IMR-90 (cell line): ENCODE measurements at regions not wholly inside any gene's neighbourhood (a gene's known extent, or its start where the extent isn't known, plus 50 kb on each side); places are given as distances from the start of the nearest gene placed in this dataset.

ENCODE experiments used
- ATAC-seq: fragments of 200-7000 bp; cut with Tn5 transposase; 2 replicates; pipeline ENCODE4 v1.9.1; 2020; ENCODE audit warnings: low read depth, mild to moderate bottlenecking, moderate library complexity
- BruUV-seq: library from RNA; stranded (reverse); fragments of 400-500 nt; replicated peaks from 2 replicates; lab custom pipeline; 2021; lab: Mats Ljungman, UMichigan
- CTCF ChIA-PET: fragments of 300-600 bp; formaldehyde crosslinking; extraction: SDS; loops from one replicate; lab custom pipeline; 2021; ENCODE audit warnings: antibody characterized with exemption; lab: Yijun Ruan, JAX
- POLR2A ChIA-PET: fragments of 300-600 bp; sonication (Branson Sonifier 250); formaldehyde crosslinking; loops from one replicate; lab custom pipeline; 2022; ENCODE audit warnings: antibody characterized with exemption; ENCODE audit not compliant: unreplicated experiment; lab: Charles Lee
- DNase-seq: peaks from one replicate; pipeline ENCODE4 v3.0.0; 2013
- H2AFZ ChIP-seq: replicated peaks from 2 replicates; pipeline ENCODE3; 2013; ENCODE audit warnings: low read length, mild to moderate bottlenecking; ENCODE audit not compliant: poor library complexity
- H2AK5ac ChIP-seq: 2 replicates; pipeline ENCODE4 v1.6.1; 2013; ENCODE audit warnings: low read depth, low read length, inconsistent platforms
- H2AK9ac ChIP-seq: replicated peaks from 2 replicates; pipeline ENCODE3; 2013; ENCODE audit warnings: mild to moderate bottlenecking, low read depth, low read length, moderate library complexity; ENCODE audit not compliant: poor library complexity
- H2BK120ac ChIP-seq: 2 replicates; pipeline ENCODE4 v1.6.1; 2013; ENCODE audit warnings: low read depth, low read length, inconsistent platforms
- H2BK15ac ChIP-seq: 3 replicates; pipeline ENCODE4 v1.6.1; 2013; ENCODE audit warnings: low read depth, low read length, inconsistent platforms
- H2BK20ac ChIP-seq: 2 replicates; pipeline ENCODE4 v1.6.1; 2013; ENCODE audit warnings: low read depth, mild to moderate bottlenecking, inconsistent platforms, low read length, moderate library complexity
- H2BK5ac ChIP-seq: 2 replicates; pipeline ENCODE4 v1.6.1; 2013; ENCODE audit warnings: mild to moderate bottlenecking, low read depth, low read length, inconsistent platforms; ENCODE audit not compliant: poor library complexity, severe bottlenecking
- H3K14ac ChIP-seq: replicated peaks from 2 replicates; pipeline ENCODE4 v1.6.1; 2013; ENCODE audit warnings: low read depth, low read length, inconsistent platforms
- H3K18ac ChIP-seq: 2 replicates; pipeline ENCODE4 v1.6.1; 2013; ENCODE audit warnings: low read depth, low read length, control low read depth
- H3K23ac ChIP-seq: 2 replicates; pipeline ENCODE4 v1.6.1; 2013; ENCODE audit warnings: low read depth, low read length, inconsistent platforms
- H3K27ac ChIP-seq: 2 replicates; pipeline ENCODE4 v1.5.1; 2013; ENCODE audit warnings: mild to moderate bottlenecking, control low read depth, low read length; ENCODE audit not compliant: insufficient read depth
- H3K27me3 ChIP-seq: 2 replicates; pipeline ENCODE4 v1.6.1; 2013; ENCODE audit warnings: low read length; ENCODE audit not compliant: control insufficient read depth, insufficient read depth
- H3K36me3 ChIP-seq: 2 replicates; pipeline ENCODE4 v1.6.1; 2013; ENCODE audit warnings: low read length, mixed read lengths; ENCODE audit not compliant: control insufficient read depth, insufficient read depth
- H3K4ac ChIP-seq: 2 replicates; pipeline ENCODE4 v1.6.1; 2013; ENCODE audit warnings: low read depth, low read length, inconsistent platforms
- H3K4me1 ChIP-seq: 2 replicates; pipeline ENCODE4 v1.6.1; 2013; ENCODE audit warnings: low read length, mixed read lengths; ENCODE audit not compliant: control insufficient read depth, insufficient read depth
- H3K4me2 ChIP-seq: 2 replicates; pipeline ENCODE4 v1.6.1; 2013; ENCODE audit warnings: low read depth, mild to moderate bottlenecking, control low read depth, low read length, moderate library complexity
- H3K4me3 ChIP-seq: 2 replicates; pipeline ENCODE4 v1.5.1; 2013; ENCODE audit warnings: low read depth, mild to moderate bottlenecking, control low read depth, low read length, moderate library complexity; ENCODE audit not compliant: insufficient read depth
- H3K56ac ChIP-seq: 2 replicates; pipeline ENCODE4 v1.6.1; 2013; ENCODE audit warnings: low read length, inconsistent platforms; ENCODE audit not compliant: insufficient read depth; ENCODE audit errors: extremely low read depth
- H3K79me1 ChIP-seq, 2 experiments: 2 replicates each; pipeline ENCODE4 v1.6.1; 2013; ENCODE audit warnings: low read length in 2 of 2, inconsistent platforms in 1 of 2, low read depth in 1 of 2
- H3K9ac ChIP-seq: 2 replicates; pipeline ENCODE4 v1.6.1; 2013; ENCODE audit warnings: low read depth, low read length, control low read depth
- H3K9me1 ChIP-seq: 2 replicates; pipeline ENCODE4 v1.6.1; 2013; ENCODE audit warnings: low read length, inconsistent platforms; ENCODE audit not compliant: insufficient read depth
- H3K9me3 ChIP-seq: 2 replicates; pipeline ENCODE4 v1.6.1; 2013; ENCODE audit warnings: low read length; ENCODE audit not compliant: control insufficient read depth, insufficient read depth
- H4K20me1 ChIP-seq: 2 replicates; pipeline ENCODE4 v1.6.1; 2013; ENCODE audit warnings: low read length, inconsistent platforms; ENCODE audit not compliant: insufficient read depth
- H4K5ac ChIP-seq: 2 replicates; pipeline ENCODE4 v1.6.1; 2013; ENCODE audit warnings: mild to moderate bottlenecking, low read depth, low read length, control low read depth
- H4K8ac ChIP-seq, 2 experiments: 2 replicates each; pipeline ENCODE4 v1.6.1; 2013; ENCODE audit warnings: low read depth in 2 of 2, low read length in 2 of 2, control low read depth in 1 of 2, inconsistent platforms in 1 of 2
- H4K91ac ChIP-seq: 2 replicates; pipeline ENCODE4 v1.6.1; 2013; ENCODE audit warnings: low read depth, low read length, inconsistent platforms; ENCODE audit not compliant: insufficient read depth
- BHLHE40 ChIP-seq: fragments of 150-350 bp; IDR thresholded peaks from 2 replicates; pipeline ENCODE4 v1.6.1; 2016; ENCODE audit warnings: mild to moderate bottlenecking, low read depth, low read length
- FOS ChIP-seq: fragments of 150-350 bp; IDR thresholded peaks from 2 replicates; pipeline ENCODE4 v1.6.1; 2016; ENCODE audit warnings: low read depth, low read length
- MAFK ChIP-seq: IDR thresholded peaks from 2 replicates; pipeline ENCODE4 v1.6.1; 2012; ENCODE audit warnings: low read depth, low read length, improper control_type of control experiment
- WGBS, 2 experiments: methylation state at CpG; one replicate each; pipeline versions ENCODE4 v1.1.5 to v1.1.7; 2013; ENCODE audit warnings: missing lambda C conversion rate in 2 of 2; ENCODE audit not compliant: insufficient read length in 1 of 2; ENCODE audit errors: extremely low coverage in 2 of 2; 5-methylcytosine and 5-hydroxymethylcytosine counted together
- dilution Hi-C: fragments of 300-500 bp; cut with HindIII; formaldehyde crosslinking; loops from one replicate; pipeline ENCODE4 v1.14.3; 2018; ENCODE audit warnings: low sequenced_read_pairs; ENCODE audit not compliant: unreplicated experiment
- in situ Hi-C: fragments of 300-500 bp; cut with MboI; formaldehyde crosslinking; loops from 3 replicates; pipeline ENCODE4 v1.14.3; 2019; ENCODE audit warnings: low sequenced_read_pairs, inconsistent platforms, mixed read lengths
- intact Hi-C: fragments of 100-400 bp; cut with micrococcal nuclease; formaldehyde crosslinking; loops from 2 replicates; pipeline ENCODE4 v1.10.0; 2022
- TF ChIP-seq, protein P1 (sequence below): conservative IDR thresholded peaks from 2 replicates; pipeline ENCODE4 v1.5.1; 2012; ENCODE audit warnings: mild to moderate bottlenecking, low read depth, low read length, improper control_type of control experiment

GRCh38 chr2:136705336-136705735, 60.0 kb upstream of the THSD7B start:
- H3K56ac ChIP-seq: no peak overlapping the region
- no peaks in the 10 kb centered on the region for H4K20me1 ChIP-seq
- H2BK15ac ChIP-seq: no peak overlapping the region
- no peak overlapping the region for H4K8ac ChIP-seq
- dilution Hi-C loops: no loop called here
- ChIA-PET POLR2A (no interaction called here), CTCF (no interaction called here)
- in situ Hi-C loops: no loop called here
- no peaks in the 10 kb centered on the region for H3K79me1 ChIP-seq
- H3K4ac ChIP-seq: no peak overlapping the region
- H3K36me3 ChIP-seq: no peaks in the 10 kb centered on the region
- no peak overlapping the region for H3K9ac ChIP-seq
- no peak overlapping the region for H2BK5ac ChIP-seq
- H3K9me1 ChIP-seq: no peaks in the 10 kb centered on the region
- no peak overlapping the region for H2BK20ac ChIP-seq
- no peak overlapping the region for H2BK120ac ChIP-seq
- no peak overlapping the region for H3K4me3 ChIP-seq
- no peak overlapping the region for H2AK5ac ChIP-seq
- no peak overlapping the region for H3K18ac ChIP-seq
- peaks cover 8% of the 10 kb centered on the region for H3K9me3 ChIP-seq
- BruUV-seq: no TSS peak
- ATAC-seq (no peak), DNase-seq (no peak)
- no peak overlapping the region for H2AFZ ChIP-seq
- H3K27ac ChIP-seq: no peak overlapping the region
- TF ChIP-seq FOS (no peak), BHLHE40 (no peak), MAFK (no peak)
- TF ChIP-seq, protein P1, sequence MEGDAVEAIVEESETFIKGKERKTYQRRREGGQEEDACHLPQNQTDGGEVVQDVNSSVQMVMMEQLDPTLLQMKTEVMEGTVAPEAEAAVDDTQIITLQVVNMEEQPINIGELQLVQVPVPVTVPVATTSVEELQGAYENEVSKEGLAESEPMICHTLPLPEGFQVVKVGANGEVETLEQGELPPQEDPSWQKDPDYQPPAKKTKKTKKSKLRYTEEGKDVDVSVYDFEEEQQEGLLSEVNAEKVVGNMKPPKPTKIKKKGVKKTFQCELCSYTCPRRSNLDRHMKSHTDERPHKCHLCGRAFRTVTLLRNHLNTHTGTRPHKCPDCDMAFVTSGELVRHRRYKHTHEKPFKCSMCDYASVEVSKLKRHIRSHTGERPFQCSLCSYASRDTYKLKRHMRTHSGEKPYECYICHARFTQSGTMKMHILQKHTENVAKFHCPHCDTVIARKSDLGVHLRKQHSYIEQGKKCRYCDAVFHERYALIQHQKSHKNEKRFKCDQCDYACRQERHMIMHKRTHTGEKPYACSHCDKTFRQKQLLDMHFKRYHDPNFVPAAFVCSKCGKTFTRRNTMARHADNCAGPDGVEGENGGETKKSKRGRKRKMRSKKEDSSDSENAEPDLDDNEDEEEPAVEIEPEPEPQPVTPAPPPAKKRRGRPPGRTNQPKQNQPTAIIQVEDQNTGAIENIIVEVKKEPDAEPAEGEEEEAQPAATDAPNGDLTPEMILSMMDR: no peak
- H2AK9ac ChIP-seq: no peak overlapping the region
- no peaks in the 10 kb centered on the region for H3K27me3 ChIP-seq
- intact Hi-C loops: no loop called here
- H3K4me1 ChIP-seq: no peaks in the 10 kb centered on the region
- H3K4me2 ChIP-seq: no peak overlapping the region
- H4K91ac ChIP-seq: no peak overlapping the region
- H3K14ac ChIP-seq: no peak overlapping the region
- H3K23ac ChIP-seq: no peak overlapping the region
- H4K5ac ChIP-seq: no peak overlapping the region
- no CpG with 5 or more reads among the region's 3 CpGs for WGBS, 2 experiments
